GM12891 (cell line): ENCODE measurements at regions not wholly inside any gene's neighbourhood (a gene's known extent, or its start where the extent isn't known, plus 50 kb on each side); places are given as distances from the start of the nearest gene placed in this dataset.

Experiments used
- DNase-seq: peaks from one replicate; pipeline ENCODE4 v3.0.0; 2011; ENCODE audit warnings: low spot score; ENCODE audit not compliant: insufficient read length
- FAIRE-seq: peaks from 2 replicates; lab custom pipeline; 2011; peaks lifted over from hg19 to GRCh38; lab: Jason Lieb, UNC
- PAX5 ChIP-seq: IDR thresholded peaks from 2 replicates; pipeline ENCODE4 v1.6.1; 2011; ENCODE audit warnings: low read length, moderate library complexity, mild to moderate bottlenecking; ENCODE audit not compliant: insufficient read depth, severe bottlenecking
- POLR2A ChIP-seq: IDR thresholded peaks from 2 replicates; pipeline ENCODE4 v1.6.1; 2011; ENCODE audit warnings: low read depth, low read length, control low read depth
- POLR2AphosphoS5 ChIP-seq: IDR thresholded peaks from 2 replicates; pipeline ENCODE4 v1.6.1; 2011; ENCODE audit warnings: low read depth, low read length, control low read depth
- POU2F2 ChIP-seq: IDR thresholded peaks from 2 replicates; pipeline ENCODE4 v1.6.1; 2011; ENCODE audit warnings: low read depth, mild to moderate bottlenecking, control low read depth, low read length, moderate library complexity
- SPI1 ChIP-seq: IDR thresholded peaks from 2 replicates; pipeline ENCODE4 v1.6.1; 2011; ENCODE audit warnings: low read depth, low read length, control low read depth
- TAF1 ChIP-seq: IDR thresholded peaks from 2 replicates; pipeline ENCODE4 v1.6.1; 2011; ENCODE audit warnings: low read depth, low read length, control low read depth

GRCh38 chr18:28834889-28835288, 658.0 kb upstream of the CDH2 start:
- no peak for FAIRE-seq
- TF ChIP-seq PAX5 = no peak
- no peak for TF ChIP-seq POLR2A
- no peak for TF ChIP-seq POU2F2
- no peak for TF ChIP-seq POLR2AphosphoS5
- TF ChIP-seq TAF1 = no peak
- no peak for TF ChIP-seq SPI1
- no peak for DNase-seq

- DNase-seq (no peak), FAIRE-seq (no peak)
- TF ChIP-seq POLR2AphosphoS5 (no peak), PAX5 (no peak), POU2F2 (no peak), SPI1 (no peak), POLR2A (no peak), TAF1 (no peak)
Observed at GRCh38 chr18:28831908-28832307, 655.0 kb upstream of the CDH2 start.

DNA sequence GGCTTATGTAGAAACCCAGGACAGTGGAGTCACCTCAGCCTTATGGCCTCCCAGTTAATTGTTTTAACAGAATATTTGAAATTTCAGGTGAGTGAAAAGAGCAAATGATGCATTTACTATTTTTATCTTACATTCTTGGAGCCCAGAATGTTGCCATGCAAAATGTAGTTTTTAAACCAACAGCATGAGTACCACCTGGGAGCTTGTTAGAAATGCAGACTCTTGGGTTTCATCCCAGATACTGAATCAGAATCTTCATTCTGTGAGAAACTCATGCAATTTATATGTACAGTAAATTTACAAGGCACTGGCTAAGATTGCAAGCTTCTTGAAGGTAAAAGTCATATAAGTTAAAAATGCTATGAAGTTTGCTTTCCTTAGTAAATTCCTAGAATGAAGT, 654.5 kb upstream of the CDH2 start:
- DNase-seq = no peak
- TF ChIP-seq POLR2A = no peak
- no peak for TF ChIP-seq TAF1
- no peak for TF ChIP-seq SPI1
- TF ChIP-seq POU2F2 = no peak
- no peak for TF ChIP-seq PAX5
- no peak for TF ChIP-seq POLR2AphosphoS5
- no peak for FAIRE-seq

DNA sequence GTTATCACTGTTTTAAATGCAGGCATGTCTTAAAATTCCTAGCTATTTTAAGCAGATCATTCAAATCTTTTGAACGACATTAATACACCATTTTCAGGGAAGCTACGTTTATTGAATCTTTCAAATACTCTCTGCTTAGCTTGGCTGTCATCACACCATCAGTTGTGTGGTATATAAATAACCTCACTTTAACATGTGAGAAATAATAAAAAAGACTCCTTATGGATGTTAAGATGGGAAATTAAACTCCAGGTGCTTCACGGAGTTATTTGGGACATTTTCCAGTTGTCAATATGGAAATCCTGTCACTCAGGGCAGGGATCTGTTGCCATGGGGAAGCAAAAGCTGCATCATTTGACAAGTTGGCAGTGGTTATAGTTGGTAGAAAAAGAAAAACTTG, 649.2 kb upstream of the CDH2 start:
- TF ChIP-seq SPI1 (no peak), POLR2AphosphoS5 (no peak), POU2F2 (no peak), TAF1 (no peak), PAX5 (no peak), POLR2A (no peak)
- no peak for FAIRE-seq
- DNase-seq = no peak

DNA sequence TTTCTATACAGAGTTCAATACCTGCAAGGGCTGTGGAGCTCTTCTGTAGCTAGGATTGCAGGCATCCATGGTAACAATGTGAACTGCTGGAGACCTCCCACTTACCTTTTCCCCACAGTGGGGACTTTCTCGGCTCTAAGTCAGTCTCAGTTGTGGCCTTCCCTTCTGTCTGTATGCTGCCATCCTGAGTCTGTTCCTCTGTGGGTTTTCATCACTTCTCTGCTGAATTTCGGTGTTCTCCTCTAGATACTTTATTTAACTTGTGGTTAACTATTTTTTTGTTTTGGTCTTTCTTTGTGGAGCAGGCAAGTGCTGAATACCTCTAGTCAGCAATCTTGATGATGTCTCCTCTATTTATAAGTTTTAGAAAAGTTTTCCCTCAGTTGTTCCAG, 647.2 kb upstream of the CDH2 start:
- DNase-seq (no peak), FAIRE-seq (no peak)
- no peak for TF ChIP-seq POU2F2

GRCh38 chr18:28823506-28824182, 646.7 kb upstream of the CDH2 start:
- FAIRE-seq (no peak), DNase-seq (no peak)

GRCh38 chr18:28820353-28820752, 643.4 kb upstream of the CDH2 start:
- DNase-seq (no peak), FAIRE-seq (no peak)
- TF ChIP-seq TAF1 = no peak
- peak; percentile 51 for TF ChIP-seq SPI1
- no peak for TF ChIP-seq POU2F2

More at GRCh38 chr18:28823506-28824182, 646.7 kb upstream of the CDH2 start:
- no peak for TF ChIP-seq POLR2A
- no peak for TF ChIP-seq POU2F2
- TF ChIP-seq PAX5 = no peak
- TF ChIP-seq TAF1 = no peak
- TF ChIP-seq SPI1 = no peak
- TF ChIP-seq POLR2AphosphoS5 = no peak

DNA sequence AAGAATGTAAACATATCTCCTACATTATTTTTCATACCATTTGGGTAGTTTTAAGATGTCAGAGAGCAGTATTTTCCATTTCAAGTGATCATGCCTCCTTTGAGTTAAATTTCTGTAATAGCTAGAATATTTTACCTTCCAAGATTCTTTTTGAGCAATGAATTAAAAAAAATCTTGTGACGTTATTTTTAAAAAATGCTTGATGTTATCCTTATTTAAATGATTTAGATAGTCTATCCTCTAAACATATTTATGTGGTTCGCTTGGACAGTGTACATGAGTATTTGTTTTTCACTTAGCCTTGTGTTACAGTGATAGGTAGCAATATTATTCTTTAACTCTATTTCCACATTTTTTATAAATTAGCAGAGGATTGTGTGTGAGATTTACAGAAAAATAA, 639.2 kb upstream of the CDH2 start:
- TF ChIP-seq SPI1 = no peak
- no peak for TF ChIP-seq POU2F2
- no peak for TF ChIP-seq POLR2A
- TF ChIP-seq POLR2AphosphoS5 = no peak
- TF ChIP-seq TAF1 = no peak
- no peak for TF ChIP-seq PAX5
- FAIRE-seq = no peak
- DNase-seq = no peak

GRCh38 chr18:28814365-28814764, 637.4 kb upstream of the CDH2 start:
- TF ChIP-seq POU2F2 (no peak), SPI1 (no peak), PAX5 (no peak), TAF1 (no peak), POLR2AphosphoS5 (no peak), POLR2A (no peak)

GRCh38 chr18:28808373-28808772, 631.4 kb upstream of the CDH2 start:
- TF ChIP-seq PAX5 = no peak
- TF ChIP-seq POLR2A = no peak
- TF ChIP-seq POU2F2 = no peak
- TF ChIP-seq POLR2AphosphoS5 = no peak
- TF ChIP-seq TAF1 = no peak
- no peak for TF ChIP-seq SPI1
- FAIRE-seq (no peak), DNase-seq (no peak)

More at GRCh38 chr18:28814365-28814764, 637.4 kb upstream of the CDH2 start:
- DNase-seq = no peak
- FAIRE-seq = no peak
